ENCODE measurements at regions not wholly inside any gene's neighbourhood (a gene's known extent, or its start where the extent isn't known, plus 50 kb on each side); places are given as distances from the start of the nearest gene placed in this dataset.

- TF ChIP-seq ZNF639 (tag by site-specific recombination; IDR thresholded peaks at IDR 0.05) (no peak), YY1 (tag by site-specific recombination; IDR thresholded peaks at IDR 0.05) (no peak), SCRT2 (tag by site-specific recombination; IDR thresholded peaks at IDR 0.05) (no peak), HOXD13 (CRISPR knock-in tag; IDR thresholded peaks at IDR 0.05; ENCODE audit: borderline replicate concordance) (no peak), CTCF (tag by site-specific recombination; IDR thresholded peaks at IDR 0.05) (no peak), REST (tag by site-specific recombination; IDR thresholded peaks at IDR 0.05) (no peak)
Observed at GRCh38 chr18:67131498-67131897, 385.0 kb downstream of the DSEL start.
